Ovary (tissue), 7 donors: ENCODE measurements at regions not wholly inside any gene's neighbourhood (a gene's known extent, or its start where the extent isn't known, plus 50 kb on each side); places are given as distances from the start of the nearest gene placed in this dataset.

Experiments used
- DNase-seq, 5 donors: peaks; one replicate each; pipeline ENCODE4 v3.0.0-alpha.2; 2019 to 2020
- H3K27ac ChIP-seq, 2 donors: fragments of 200-600 bp; one replicate each; pipeline versions ENCODE4 v1.5.1 to v1.8.0; 2019 to 2022
- H3K27me3 ChIP-seq: fragments of 200-600 bp; one replicate; pipeline ENCODE4 v1.8.0; 2022
- H3K36me3 ChIP-seq: fragments of 200-600 bp; sonication (generic); one replicate; pipeline ENCODE4 v1.5.1; 2019
- H3K4me1 ChIP-seq: one replicate; pipeline ENCODE4 v1.8.1; 2013; ENCODE audit warnings: mild to moderate bottlenecking, moderate library complexity; ENCODE audit not compliant: insufficient read depth
- H3K4me3 ChIP-seq: fragments of 200-600 bp; sonication (generic); one replicate; pipeline ENCODE4 v1.5.1; 2017
- H3K9me3 ChIP-seq, 2 donors: fragments of 200-600 bp in 1 of 2; sonication (generic) in 1 of 2; one replicate each; pipeline versions ENCODE4 v1.5.1 to v1.8.1; 2013 to 2019; ENCODE audit warnings: mild to moderate bottlenecking in 1 of 2, moderate library complexity in 1 of 2
- CTCF ChIP-seq, 3 donors: fragments of 450-650 bp in 2 of 3; fragments of 200-600 bp in 1 of 3; IDR thresholded peaks; one replicate each; pipeline versions ENCODE4 v1.5.1 to v1.8.0; 2016 to 2022; ENCODE audit warnings: antibody characterized with exemption in 3 of 3, mild to moderate bottlenecking in 1 of 3
- EP300 ChIP-seq: sonication (generic); formaldehyde crosslinking; IDR thresholded peaks from one replicate; pipeline ENCODE4 v1.6.1; 2017; ENCODE audit warnings: antibody characterized with exemption
- POLR2A ChIP-seq: fragments of 450-650 bp; IDR thresholded peaks from one replicate; pipeline ENCODE4 v1.6.1; 2017; ENCODE audit warnings: antibody characterized with exemption, mild to moderate bottlenecking, moderate library complexity
- WGBS, 3 donors: extraction: QIAGEN DNeasy Blood & Tissue Kit in 1 of 3; methylation state at CpG; one replicate each; pipeline versions ENCODE4 v1.1.5 to v1.1.7; 2013 to 2017; 5-methylcytosine and 5-hydroxymethylcytosine counted together
- intact Hi-C, 4 donors: fragments of 100-400 bp; cut with DNase I; formaldehyde crosslinking; loops; one replicate each; pipeline versions ENCODE4 v1.11.0 to v1.15.1; 2022 to 2023
- donor health status: DM: no; HTN: no; CAD: no; lungs with moderate emphysema.
- donor health status: DM: no; HTN: no; CAD: no.
- donor health status: Bipolar disorder and iron deficiency.
- donor health status: DM: no; HTN: no; CAD: no.
- donor health status: DM: yes; HTN: yes; CAD: no.

- Histone ChIP-seq H3K36me3 (no peaks in the 10 kb centered on the region), H3K9me3 (no peaks in the 10 kb centered on the region), H3K4me1 (no peaks in the 10 kb centered on the region), H3K27ac (no peak overlapping the region), H3K27me3 (no peaks in the 10 kb centered on the region), H3K4me3 (no peak overlapping the region)
- intact Hi-C loops: no loop called here
- DNase-seq: no peak
- TF ChIP-seq EP300: no peak
- TF ChIP-seq POLR2A: no peak
- TF ChIP-seq CTCF (IDR thresholded peaks at IDR 0.05): no peak
- 33 to 41% (median 35%) methylated on average over 2 of the region's 2 CpGs for WGBS, 3 donors
Observed at GRCh38 chr12:87136330-87136976, 880.3 kb upstream of the MGAT4C start.

- Histone ChIP-seq H3K4me1 (no peaks in the 10 kb centered on the region), H3K9me3 (no peaks in the 10 kb centered on the region), H3K4me3 (no peak overlapping the region), H3K27me3 (no peaks in the 10 kb centered on the region), H3K36me3 (no peaks in the 10 kb centered on the region), H3K27ac (no peak overlapping the region)
- TF ChIP-seq POLR2A: no peak
- no peak for TF ChIP-seq CTCF (IDR thresholded peaks at IDR 0.05)
- no peak for TF ChIP-seq EP300
- no peak for DNase-seq
- intact Hi-C loops: no loop called here
Observed at GRCh38 chr12:87127272-87127671, 871.1 kb upstream of the MGAT4C start.

- Histone ChIP-seq H3K9me3 (no peaks in the 10 kb centered on the region), H3K27ac (no peak overlapping the region), H3K4me3 (no peak overlapping the region), H3K4me1 (no peaks in the 10 kb centered on the region), H3K27me3 (no peaks in the 10 kb centered on the region), H3K36me3 (no peaks in the 10 kb centered on the region)
- TF ChIP-seq CTCF (IDR thresholded peaks at IDR 0.05): no peak
- no peak for TF ChIP-seq POLR2A
- no peak for TF ChIP-seq EP300
- intact Hi-C loops: no loop called here
- 74 to 80% (median 76%) methylated on average over 3 of the region's 3 CpGs for WGBS, 3 donors
- no peak for DNase-seq
Observed at GRCh38 chr12:87121896-87122295, 865.7 kb upstream of the MGAT4C start.

GRCh38 chr12:87120440-87120839 lies 864.2 kb upstream of the MGAT4C start:
- H3K36me3 ChIP-seq: no peaks in the 10 kb centered on the region
- H3K27me3 ChIP-seq: no peaks in the 10 kb centered on the region
- no peak for TF ChIP-seq EP300
- TF ChIP-seq CTCF (IDR thresholded peaks at IDR 0.05): no peak
- TF ChIP-seq POLR2A: no peak
- no peak overlapping the region for H3K27ac ChIP-seq
- intact Hi-C loops: no loop called here
- WGBS, 3 donors: 62 to 69% (median 66%) methylated on average over 3 of the region's 3 CpGs
- H3K9me3 ChIP-seq: no peaks in the 10 kb centered on the region
- DNase-seq: no peak
- H3K4me3 ChIP-seq: no peak overlapping the region
- no peaks in the 10 kb centered on the region for H3K4me1 ChIP-seq
